ENCODE measurements at regions not wholly inside any gene's neighbourhood (a gene's known extent, or its start where the extent isn't known, plus 50 kb on each side); places are given as distances from the start of the nearest gene placed in this dataset.

- no peaks in the 10 kb centered on the region for H3K27me3 ChIP-seq (ENCODE audit: control insufficient read depth, insufficient read depth, low read length, poor library complexity, severe bottlenecking)
- H3K27me3 Mint-ChIP-seq (ENCODE audit: insufficient read depth) = no peaks in the 10 kb centered on the region
- H3K27ac ChIP-seq (ENCODE audit: low read depth, low read length) = no peak overlapping the region
- H3K4me3 Mint-ChIP-seq = no peak overlapping the region
- no peaks in the 10 kb centered on the region for H3K4me1 ChIP-seq (ENCODE audit: control insufficient read depth, insufficient read depth, low read length)
- H3K36me3 Mint-ChIP-seq (ENCODE audit: low read depth) = no peaks in the 10 kb centered on the region
- peaks cover 6% of the 10 kb centered on the region for H3K4me1 Mint-ChIP-seq
- H3K9me3 ChIP-seq (ENCODE audit: control insufficient read depth, low read length) = no peaks in the 10 kb centered on the region
- peaks cover 2% of the 10 kb centered on the region for H3K9me3 Mint-ChIP-seq
- H3K9ac ChIP-seq (ENCODE audit: extremely low read depth, low read length, poor library complexity, severe bottlenecking) = no peak overlapping the region
- no peak overlapping the region for H3K4me3 ChIP-seq (ENCODE audit: low read length)
- H3K27ac Mint-ChIP-seq = peak overlapping the region; percentile 37
- WGBS, 2 experiments (ENCODE audit: insufficient coverage in 1 of 2, insufficient read length in 1 of 2) = 68% methylated on average over 5 of the region's 5 CpGs; no CpG with 5 or more reads in 1 of the 2 experiments
- DNase-seq = no peak
- no peaks in the 10 kb centered on the region for H3K36me3 ChIP-seq (ENCODE audit: control insufficient read depth, insufficient read depth, low read length)
- TF ChIP-seq CTCF (conservative IDR thresholded peaks at IDR 0.05) = no peak
These were observed 146.6 kb downstream of the RNF144B start for GRCh38 chr6:18533793-18534192.

DNA sequence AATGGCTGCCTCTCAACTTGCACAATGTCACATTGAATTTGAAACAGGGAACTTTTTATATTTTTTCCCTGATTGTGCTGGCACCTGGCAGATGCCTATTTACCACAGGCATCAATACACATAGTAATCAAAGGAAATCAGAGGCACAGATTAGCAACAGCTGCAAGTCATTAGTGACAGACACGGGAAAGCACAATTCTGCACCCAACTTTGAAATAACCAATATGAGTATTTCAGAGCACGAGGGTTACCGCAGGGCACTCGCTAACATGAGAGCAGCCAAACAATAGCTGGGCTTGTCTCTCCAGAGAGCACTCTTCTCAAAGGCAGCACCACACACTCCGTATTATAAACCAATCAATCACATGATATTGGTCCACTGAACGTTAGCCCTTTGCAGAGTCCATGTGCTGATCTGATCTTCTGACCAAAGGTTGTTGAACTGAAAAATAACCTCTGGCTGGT lies 149.5 kb downstream of the RNF144B start:
- WGBS, 2 experiments (ENCODE audit: insufficient coverage in 1 of 2, insufficient read length in 1 of 2) = 75 to 88% methylated on average over 6 of the region's 6 CpGs
- no peak overlapping the region for H3K27ac Mint-ChIP-seq
- H3K27ac ChIP-seq (ENCODE audit: low read depth, low read length) = peak overlapping the region; percentile 46
- no peak overlapping the region for H3K9ac ChIP-seq (ENCODE audit: extremely low read depth, low read length, poor library complexity, severe bottlenecking)
- no peak overlapping the region for H3K4me3 Mint-ChIP-seq
- no peaks in the 10 kb centered on the region for H3K27me3 ChIP-seq (ENCODE audit: control insufficient read depth, insufficient read depth, low read length, poor library complexity, severe bottlenecking)
- no peak for TF ChIP-seq CTCF (conservative IDR thresholded peaks at IDR 0.05)
- no peaks in the 10 kb centered on the region for H3K36me3 Mint-ChIP-seq (ENCODE audit: low read depth)
- H3K27me3 Mint-ChIP-seq (ENCODE audit: insufficient read depth) = no peaks in the 10 kb centered on the region
- H3K4me3 ChIP-seq (ENCODE audit: low read length) = no peak overlapping the region
- H3K9me3 Mint-ChIP-seq = peaks cover 2% of the 10 kb centered on the region
- peaks cover 6% of the 10 kb centered on the region for H3K4me1 Mint-ChIP-seq
- no peaks in the 10 kb centered on the region for H3K36me3 ChIP-seq (ENCODE audit: control insufficient read depth, insufficient read depth, low read length)
- DNase-seq = no peak
- H3K4me1 ChIP-seq (ENCODE audit: control insufficient read depth, insufficient read depth, low read length) = no peaks in the 10 kb centered on the region
- H3K9me3 ChIP-seq (ENCODE audit: control insufficient read depth, low read length) = no peaks in the 10 kb centered on the region

DNA sequence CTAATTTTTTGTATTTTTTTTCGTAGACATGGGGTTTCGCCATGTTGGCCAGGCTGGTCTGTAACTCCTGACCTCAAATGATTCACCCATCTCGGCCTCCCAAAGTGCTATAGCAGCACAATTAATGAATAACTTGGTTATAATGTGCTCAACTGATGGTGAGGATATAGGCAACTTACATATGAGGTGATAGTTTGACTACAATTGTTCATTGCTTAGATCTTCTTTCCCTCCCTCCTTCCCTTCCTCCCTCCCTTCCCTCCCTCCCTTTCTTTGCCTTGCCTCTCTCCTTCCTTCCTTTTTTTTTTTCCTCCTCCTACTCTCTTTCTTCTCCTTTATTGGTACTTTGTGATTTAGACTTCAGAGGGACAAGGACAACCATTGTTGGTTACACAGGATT lies 151.2 kb downstream of the RNF144B start:
- H3K4me1 Mint-ChIP-seq = peaks cover 6% of the 10 kb centered on the region
- no peaks in the 10 kb centered on the region for H3K36me3 Mint-ChIP-seq (ENCODE audit: low read depth)
- DNase-seq = no peak
- Histone ChIP-seq H3K27ac (ENCODE audit: low read depth, low read length) (no peak overlapping the region), H3K27me3 (ENCODE audit: control insufficient read depth, insufficient read depth, low read length, poor library complexity, severe bottlenecking) (no peaks in the 10 kb centered on the region), H3K9ac (ENCODE audit: extremely low read depth, low read length, poor library complexity, severe bottlenecking) (no peak overlapping the region), H3K9me3 (ENCODE audit: control insufficient read depth, low read length) (no peaks in the 10 kb centered on the region), H3K4me1 (ENCODE audit: control insufficient read depth, insufficient read depth, low read length) (no peaks in the 10 kb centered on the region), H3K36me3 (ENCODE audit: control insufficient read depth, insufficient read depth, low read length) (no peaks in the 10 kb centered on the region), H3K4me3 (ENCODE audit: low read length) (no peak overlapping the region)
- 90 to 94% methylated on average over 3 of the region's 3 CpGs for WGBS, 2 experiments (ENCODE audit: insufficient coverage in 1 of 2, insufficient read length in 1 of 2)
- H3K27me3 Mint-ChIP-seq (ENCODE audit: insufficient read depth) = no peaks in the 10 kb centered on the region
- no peak overlapping the region for H3K4me3 Mint-ChIP-seq
- peaks cover 2% of the 10 kb centered on the region for H3K9me3 Mint-ChIP-seq
- H3K27ac Mint-ChIP-seq = no peak overlapping the region
- TF ChIP-seq CTCF (conservative IDR thresholded peaks at IDR 0.05) = no peak

Data from endodermal cell (in vitro differentiated cells).